ENCODE measurements at regions not wholly inside any gene's neighbourhood (a gene's known extent, or its start where the extent isn't known, plus 50 kb on each side); places are given as distances from the start of the nearest gene placed in this dataset.

DNA sequence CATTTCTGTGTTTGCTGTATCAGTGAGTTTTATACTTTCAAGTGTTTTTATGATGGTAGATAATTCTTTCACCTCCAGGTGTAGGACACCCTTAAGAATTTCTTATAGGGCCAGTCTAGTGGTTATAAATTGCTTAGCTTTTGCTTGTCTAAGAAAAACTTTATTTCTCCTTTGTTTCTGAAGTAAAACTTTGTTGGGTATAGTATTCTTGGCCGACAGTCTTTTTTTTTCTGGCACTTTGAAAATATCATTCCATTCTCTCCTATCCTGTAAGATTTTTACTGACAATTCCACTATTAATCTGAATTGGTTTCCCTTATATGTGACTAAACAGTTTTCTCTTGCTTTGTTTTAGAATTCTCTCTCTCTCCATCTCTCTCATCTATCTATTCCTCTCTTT is 118.7 kb upstream of the LRRTM4 start:
- H2BK20ac ChIP-seq (ENCODE audit: low read depth, low read length), result no peak overlapping the region
- ChIA-PET CTCF (interaction anchor here (1.1 kb wide), 1 partner anchor 22 kb away, joined by 3 read pairs; no protein-coding TSS in a partner anchor), POLR2A (ENCODE audit: unreplicated experiment) (no interaction called here)
- no CpG with 5 or more reads among the region's 1 CpG for WGBS, 2 experiments (ENCODE audit: extremely low coverage in 2 of 2, insufficient read length in 1 of 2)
- no peak overlapping the region for H2AK9ac ChIP-seq (replicated peaks; ENCODE audit: low read depth, low read length, poor library complexity)
- H4K91ac ChIP-seq (ENCODE audit: insufficient read depth, low read depth, low read length), result no peak overlapping the region
- H3K79me1 ChIP-seq (ENCODE audit: low read depth in 1 of 2, low read length in 2 of 2), result no peaks in the 10 kb centered on the region
- no peaks in the 10 kb centered on the region for H3K4me1 ChIP-seq (ENCODE audit: control insufficient read depth, insufficient read depth, low read length)
- no peak overlapping the region for H3K23ac ChIP-seq (ENCODE audit: low read depth, low read length)
- DNase-seq, result no peak
- no peak overlapping the region for H3K18ac ChIP-seq (ENCODE audit: low read depth, low read length)
- dilution Hi-C loops (cut with HindIII; ENCODE audit: low sequenced_read_pairs, unreplicated experiment) (no loop called here), intact Hi-C loops (cut with micrococcal nuclease) (no loop called here), in situ Hi-C loops (cut with MboI; ENCODE audit: low sequenced_read_pairs) (no loop called here)
- no peak overlapping the region for H4K8ac ChIP-seq (ENCODE audit: low read depth in 2 of 2, low read length in 2 of 2)
- H3K4ac ChIP-seq (ENCODE audit: low read depth, low read length), result no peak overlapping the region
- peaks cover 16% of the 10 kb centered on the region for H3K9me3 ChIP-seq (ENCODE audit: control insufficient read depth, insufficient read depth, low read length)
- H2BK5ac ChIP-seq (ENCODE audit: low read depth, low read length, poor library complexity, severe bottlenecking), result no peak overlapping the region
- H2BK120ac ChIP-seq (ENCODE audit: low read depth, low read length), result no peak overlapping the region
- H3K56ac ChIP-seq (ENCODE audit: extremely low read depth, insufficient read depth, low read length), result no peak overlapping the region
- no peaks in the 10 kb centered on the region for H3K9me1 ChIP-seq (ENCODE audit: insufficient read depth, low read length)
- no peak overlapping the region for H3K14ac ChIP-seq (replicated peaks; ENCODE audit: low read depth, low read length)
- H3K27me3 ChIP-seq (ENCODE audit: control insufficient read depth, insufficient read depth, low read length), result no peaks in the 10 kb centered on the region
- BruUV-seq (replicated peaks), result no TSS peak
- no peak overlapping the region for H3K4me3 ChIP-seq (ENCODE audit: insufficient read depth, low read depth, low read length)
- H4K5ac ChIP-seq (ENCODE audit: low read depth, low read length), result no peak overlapping the region
- H2AFZ ChIP-seq (replicated peaks; ENCODE audit: low read length, poor library complexity), result no peak overlapping the region
- TF ChIP-seq, protein P1, sequence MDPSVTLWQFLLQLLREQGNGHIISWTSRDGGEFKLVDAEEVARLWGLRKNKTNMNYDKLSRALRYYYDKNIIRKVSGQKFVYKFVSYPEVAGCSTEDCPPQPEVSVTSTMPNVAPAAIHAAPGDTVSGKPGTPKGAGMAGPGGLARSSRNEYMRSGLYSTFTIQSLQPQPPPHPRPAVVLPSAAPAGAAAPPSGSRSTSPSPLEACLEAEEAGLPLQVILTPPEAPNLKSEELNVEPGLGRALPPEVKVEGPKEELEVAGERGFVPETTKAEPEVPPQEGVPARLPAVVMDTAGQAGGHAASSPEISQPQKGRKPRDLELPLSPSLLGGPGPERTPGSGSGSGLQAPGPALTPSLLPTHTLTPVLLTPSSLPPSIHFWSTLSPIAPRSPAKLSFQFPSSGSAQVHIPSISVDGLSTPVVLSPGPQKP (IDR thresholded peaks at IDR 0.05; ENCODE audit: borderline replicate concordance, low read depth, low read length), result no peak
- TF ChIP-seq RAD21 (IDR thresholded peaks at IDR 0.05; ENCODE audit: low read length), result no peak
- TF ChIP-seq SMC3 (IDR thresholded peaks at IDR 0.05; ENCODE audit: low read depth, low read length), result no peak
- no peak for TF ChIP-seq RFX5 (IDR thresholded peaks at IDR 0.05; ENCODE audit: low read depth, low read length)
- TF ChIP-seq CEBPB (IDR thresholded peaks at IDR 0.05; ENCODE audit: low read depth, low read length), result no peak
- TF ChIP-seq FOS (IDR thresholded peaks at IDR 0.05; ENCODE audit: low read depth, low read length), result no peak
- TF ChIP-seq MAZ (IDR thresholded peaks at IDR 0.05; ENCODE audit: borderline replicate concordance, low read depth, low read length), result no peak
- no peak for TF ChIP-seq RCOR1 (IDR thresholded peaks at IDR 0.05; ENCODE audit: insufficient replicate concordance, low read length)
- TF ChIP-seq NFE2L2 (IDR thresholded peaks at IDR 0.05; ENCODE audit: low read depth, low read length), result no peak
- no peak for TF ChIP-seq MXI1 (IDR thresholded peaks at IDR 0.05; ENCODE audit: borderline replicate concordance, low read depth, low read length)
- TF ChIP-seq BHLHE40 (IDR thresholded peaks at IDR 0.05; ENCODE audit: low read depth, low read length), result no peak
- TF ChIP-seq, protein P2, sequence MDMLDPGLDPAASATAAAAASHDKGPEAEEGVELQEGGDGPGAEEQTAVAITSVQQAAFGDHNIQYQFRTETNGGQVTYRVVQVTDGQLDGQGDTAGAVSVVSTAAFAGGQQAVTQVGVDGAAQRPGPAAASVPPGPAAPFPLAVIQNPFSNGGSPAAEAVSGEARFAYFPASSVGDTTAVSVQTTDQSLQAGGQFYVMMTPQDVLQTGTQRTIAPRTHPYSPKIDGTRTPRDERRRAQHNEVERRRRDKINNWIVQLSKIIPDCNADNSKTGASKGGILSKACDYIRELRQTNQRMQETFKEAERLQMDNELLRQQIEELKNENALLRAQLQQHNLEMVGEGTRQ (IDR thresholded peaks at IDR 0.05; ENCODE audit: low read depth, low read length), result no peak
- no peak for TF ChIP-seq MAFK (IDR thresholded peaks at IDR 0.05; ENCODE audit: low read depth, low read length)
- TF ChIP-seq, protein P3, sequence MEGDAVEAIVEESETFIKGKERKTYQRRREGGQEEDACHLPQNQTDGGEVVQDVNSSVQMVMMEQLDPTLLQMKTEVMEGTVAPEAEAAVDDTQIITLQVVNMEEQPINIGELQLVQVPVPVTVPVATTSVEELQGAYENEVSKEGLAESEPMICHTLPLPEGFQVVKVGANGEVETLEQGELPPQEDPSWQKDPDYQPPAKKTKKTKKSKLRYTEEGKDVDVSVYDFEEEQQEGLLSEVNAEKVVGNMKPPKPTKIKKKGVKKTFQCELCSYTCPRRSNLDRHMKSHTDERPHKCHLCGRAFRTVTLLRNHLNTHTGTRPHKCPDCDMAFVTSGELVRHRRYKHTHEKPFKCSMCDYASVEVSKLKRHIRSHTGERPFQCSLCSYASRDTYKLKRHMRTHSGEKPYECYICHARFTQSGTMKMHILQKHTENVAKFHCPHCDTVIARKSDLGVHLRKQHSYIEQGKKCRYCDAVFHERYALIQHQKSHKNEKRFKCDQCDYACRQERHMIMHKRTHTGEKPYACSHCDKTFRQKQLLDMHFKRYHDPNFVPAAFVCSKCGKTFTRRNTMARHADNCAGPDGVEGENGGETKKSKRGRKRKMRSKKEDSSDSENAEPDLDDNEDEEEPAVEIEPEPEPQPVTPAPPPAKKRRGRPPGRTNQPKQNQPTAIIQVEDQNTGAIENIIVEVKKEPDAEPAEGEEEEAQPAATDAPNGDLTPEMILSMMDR (conservative IDR thresholded peaks at IDR 0.05; ENCODE audit: low read depth, low read length), result no peak
- TF ChIP-seq POLR2A (IDR thresholded peaks at IDR 0.05; ENCODE audit: low read depth, low read length), result no peak
- no peak for TF ChIP-seq CHD1 (IDR thresholded peaks at IDR 0.05; ENCODE audit: low read depth, low read length)
- no peak overlapping the region for H2BK15ac ChIP-seq (ENCODE audit: low read depth, low read length)
- H3K27ac ChIP-seq (ENCODE audit: insufficient read depth, low read length), result no peak overlapping the region
- H3K36me3 ChIP-seq (ENCODE audit: control insufficient read depth, insufficient read depth, low read length), result no peaks in the 10 kb centered on the region
- H3K9ac ChIP-seq (ENCODE audit: low read depth, low read length), result no peak overlapping the region
- no peak overlapping the region for H3K4me2 ChIP-seq (ENCODE audit: low read depth, low read length)
- H4K20me1 ChIP-seq (ENCODE audit: insufficient read depth, low read length), result no peaks in the 10 kb centered on the region
- H2AK5ac ChIP-seq (ENCODE audit: low read depth, low read length), result no peak overlapping the region
- no peak for ATAC-seq (ENCODE audit: low read depth)

All from IMR-90 (cell line).